PC-3 (cell line): ENCODE measurements at regions not wholly inside any gene's neighbourhood (a gene's known extent, or its start where the extent isn't known, plus 50 kb on each side); places are given as distances from the start of the nearest gene placed in this dataset.

Experiments used
- ATAC-seq: fragments of 200-7000 bp; cut with Tn5 transposase; 2 replicates; pipeline ENCODE4 v1.9.1; 2020; ENCODE audit warnings: mild to moderate bottlenecking, moderate library complexity
- BruUV-seq: library from RNA; stranded (reverse); fragments of 400-500 nt; replicated peaks from 2 replicates; lab custom pipeline; 2021; lab: Mats Ljungman, UMichigan
- CTCF ChIA-PET: fragments of 300-600 bp; sonication (Branson Sonifier 250); formaldehyde crosslinking; loops from one replicate; lab custom pipeline; 2022; ENCODE audit warnings: antibody characterized with exemption; lab: Charles Lee
- POLR2A ChIA-PET: fragments of 300-600 bp; sonication (Branson Sonifier 250); formaldehyde crosslinking; loops from one replicate; lab custom pipeline; 2022; ENCODE audit warnings: antibody characterized with exemption; ENCODE audit not compliant: unreplicated experiment; lab: Charles Lee
- DNase-seq: peaks from one replicate; pipeline ENCODE4 v3.0.0-alpha.2; 2015
- H2AFZ ChIP-seq: fragments of 300-600 bp; sonication (generic); 2 replicates; pipeline ENCODE4 v1.6.0; 2016; ENCODE audit warnings: antibody characterized with exemption, low read length
- H3F3A ChIP-seq: fragments of 300-600 bp; sonication (generic); one replicate; pipeline ENCODE4 v1.6.0; 2017; ENCODE audit warnings: antibody characterized with exemption, low read length, control low read depth, mild to moderate bottlenecking; ENCODE audit not compliant: unreplicated experiment
- H3K27ac ChIP-seq: fragments of 300-600 bp; sonication (generic); 2 replicates; pipeline ENCODE4 v1.5.1; 2016; ENCODE audit warnings: mild to moderate bottlenecking, low read length
- H3K27me3 ChIP-seq: fragments of 300-600 bp; sonication (generic); 2 replicates; pipeline ENCODE4 v1.6.1; 2016; ENCODE audit warnings: low read length, mixed read lengths
- H3K36me3 ChIP-seq: fragments of 300-600 bp; sonication (generic); 2 replicates; pipeline ENCODE4 v1.6.1; 2016; ENCODE audit warnings: low read depth, mixed run types, low read length, mixed read lengths
- H3K4me1 ChIP-seq: fragments of 300-600 bp; sonication (generic); 2 replicates; pipeline ENCODE4 v1.5.1; 2016; ENCODE audit warnings: low read length; ENCODE audit not compliant: insufficient read depth
- H3K4me2 ChIP-seq: fragments of 300-600 bp; sonication (generic); 2 replicates; pipeline ENCODE4 v1.6.0; 2016; ENCODE audit warnings: low read length
- H3K4me3 ChIP-seq: fragments of 300-600 bp; sonication (generic); 2 replicates; pipeline ENCODE4 v1.5.1; 2016; ENCODE audit warnings: mild to moderate bottlenecking, low read length, mixed read lengths
- H3K79me2 ChIP-seq: fragments of 300-600 bp; sonication (generic); 2 replicates; pipeline ENCODE4 v1.6.1; 2017; ENCODE audit warnings: low read length, mixed read lengths
- H3K9ac ChIP-seq: fragments of 300-600 bp; sonication (generic); 2 replicates; pipeline ENCODE4 v1.6.0; 2016; ENCODE audit warnings: mild to moderate bottlenecking, low read length
- H3K9me2 ChIP-seq: fragments of 300-600 bp; sonication (generic); replicated peaks from 2 replicates; pipeline ENCODE4 v1.6.1; 2016; ENCODE audit warnings: mixed run types, low read length, mixed read lengths
- H3K9me3 ChIP-seq: fragments of 300-600 bp; sonication (generic); 2 replicates; pipeline ENCODE4 v1.6.1; 2016; ENCODE audit warnings: low read length, mixed read lengths
- H4K20me1 ChIP-seq: fragments of 300-600 bp; sonication (generic); 2 replicates; pipeline ENCODE4 v1.6.1; 2016; ENCODE audit warnings: low read length, mixed read lengths
- EZH2 ChIP-seq: fragments of 300-600 bp; sonication (generic); IDR thresholded peaks from one replicate; pipeline ENCODE4 v1.6.1; 2017; ENCODE audit warnings: antibody characterized with exemption, mild to moderate bottlenecking, low read length; ENCODE audit not compliant: unreplicated experiment
- EZH2phosphoT487 ChIP-seq: fragments of 300-600 bp; sonication (generic); IDR thresholded peaks from 2 replicates; pipeline ENCODE4 v1.6.1; 2018; ENCODE audit warnings: mild to moderate bottlenecking, antibody characterized with exemption, low read length, borderline replicate concordance
- intact Hi-C: fragments of 100-400 bp; cut with micrococcal nuclease; formaldehyde crosslinking; loops from 2 replicates; pipeline ENCODE4 v1.9.0; 2023
- TF ChIP-seq, protein P1 (sequence below): fragments of 300-600 bp; sonication (generic); conservative IDR thresholded peaks from 2 replicates; pipeline ENCODE4 v1.5.1; 2017; ENCODE audit warnings: antibody characterized with exemption, low read depth, mild to moderate bottlenecking, low read length

DNA sequence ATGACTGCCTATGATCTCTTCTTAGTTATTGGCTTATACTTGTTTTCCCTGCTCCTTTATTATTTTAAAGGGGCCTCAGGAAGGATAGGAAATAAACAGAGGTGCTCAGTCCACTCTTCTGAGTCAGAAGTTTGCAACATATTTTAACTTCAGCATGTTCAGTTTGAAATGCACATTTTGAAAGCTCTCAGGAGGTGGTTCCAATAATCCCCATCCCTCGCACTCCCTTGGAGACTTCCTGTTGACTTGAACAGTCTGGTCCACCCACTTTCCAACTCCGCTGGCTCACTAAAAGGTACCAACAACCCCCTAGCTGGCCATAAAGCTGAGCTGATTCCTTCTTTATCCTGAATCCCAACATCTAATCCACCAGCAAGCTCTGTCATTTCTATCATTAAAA is 78.3 kb upstream of the DUSP21 start:
- POLR2A ChIA-PET, result no interaction called here
- DNase-seq, result no peak

DNA sequence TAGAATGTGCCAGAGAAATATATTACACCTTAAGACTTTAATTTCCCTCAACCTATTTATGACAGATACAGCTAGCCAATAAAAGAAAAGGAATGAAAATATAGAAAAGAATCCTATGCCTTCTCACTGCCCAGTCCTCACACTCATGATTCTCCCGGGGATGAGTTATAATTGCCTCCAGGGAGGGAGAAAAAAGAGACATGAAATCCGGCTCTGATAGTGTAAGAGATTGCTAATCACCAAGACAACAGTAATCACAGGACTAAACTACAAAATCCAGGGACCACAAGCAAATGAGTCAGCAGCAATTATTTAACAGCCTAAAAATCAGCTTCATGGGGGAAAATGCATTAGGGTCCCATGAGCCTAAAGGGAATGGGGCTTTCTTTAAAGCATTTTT is 95.9 kb upstream of the DUSP21 start:
- Histone ChIP-seq H3K4me2 (no peak overlapping the region), H3K79me2 (no peaks in the 10 kb centered on the region), H3K27me3 (no peaks in the 10 kb centered on the region), H2AFZ (no peak overlapping the region), H3F3A (no peaks in the 10 kb centered on the region), H3K27ac (no peak overlapping the region), H3K9me3 (no peaks in the 10 kb centered on the region), H3K36me3 (no peaks in the 10 kb centered on the region), H3K4me1 (no peaks in the 10 kb centered on the region), H3K9me2 (no peaks in the 10 kb centered on the region), H3K4me3 (no peak overlapping the region), H3K9ac (no peak overlapping the region), H4K20me1 (no peaks in the 10 kb centered on the region)
- peak; percentile 21 for DNase-seq
- CTCF ChIA-PET, result no interaction called here
- peak; percentile 33; the same call in 1 of the 2 replicates for ATAC-seq
- POLR2A ChIA-PET, result no interaction called here
- no TSS peak for BruUV-seq
- TF ChIP-seq EZH2phosphoT487, result no peak
- TF ChIP-seq EZH2, result no peak
- TF ChIP-seq, protein P1, sequence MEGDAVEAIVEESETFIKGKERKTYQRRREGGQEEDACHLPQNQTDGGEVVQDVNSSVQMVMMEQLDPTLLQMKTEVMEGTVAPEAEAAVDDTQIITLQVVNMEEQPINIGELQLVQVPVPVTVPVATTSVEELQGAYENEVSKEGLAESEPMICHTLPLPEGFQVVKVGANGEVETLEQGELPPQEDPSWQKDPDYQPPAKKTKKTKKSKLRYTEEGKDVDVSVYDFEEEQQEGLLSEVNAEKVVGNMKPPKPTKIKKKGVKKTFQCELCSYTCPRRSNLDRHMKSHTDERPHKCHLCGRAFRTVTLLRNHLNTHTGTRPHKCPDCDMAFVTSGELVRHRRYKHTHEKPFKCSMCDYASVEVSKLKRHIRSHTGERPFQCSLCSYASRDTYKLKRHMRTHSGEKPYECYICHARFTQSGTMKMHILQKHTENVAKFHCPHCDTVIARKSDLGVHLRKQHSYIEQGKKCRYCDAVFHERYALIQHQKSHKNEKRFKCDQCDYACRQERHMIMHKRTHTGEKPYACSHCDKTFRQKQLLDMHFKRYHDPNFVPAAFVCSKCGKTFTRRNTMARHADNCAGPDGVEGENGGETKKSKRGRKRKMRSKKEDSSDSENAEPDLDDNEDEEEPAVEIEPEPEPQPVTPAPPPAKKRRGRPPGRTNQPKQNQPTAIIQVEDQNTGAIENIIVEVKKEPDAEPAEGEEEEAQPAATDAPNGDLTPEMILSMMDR, result no peak
- intact Hi-C loops, result no loop called here

More for the DNA sequence above, 78.3 kb upstream of the DUSP21 start:
- no peaks in the 10 kb centered on the region for H3F3A ChIP-seq
- no peaks in the 10 kb centered on the region for H3K9me2 ChIP-seq
- H3K4me3 ChIP-seq, result no peak overlapping the region
- H3K79me2 ChIP-seq, result no peaks in the 10 kb centered on the region
- no peak overlapping the region for H3K4me2 ChIP-seq
- no peak overlapping the region for H3K27ac ChIP-seq
- H3K4me1 ChIP-seq, result no peaks in the 10 kb centered on the region
- no peak for ATAC-seq
- CTCF ChIA-PET, result no interaction called here
- TF ChIP-seq EZH2 (no peak), EZH2phosphoT487 (no peak)
- TF ChIP-seq, protein P1, result no peak
- no peaks in the 10 kb centered on the region for H3K9me3 ChIP-seq
- H4K20me1 ChIP-seq, result no peaks in the 10 kb centered on the region
- H3K27me3 ChIP-seq, result no peaks in the 10 kb centered on the region
- H3K9ac ChIP-seq, result no peak overlapping the region
- BruUV-seq, result no TSS peak
- intact Hi-C loops, result no loop called here
- H3K36me3 ChIP-seq, result no peaks in the 10 kb centered on the region
- H2AFZ ChIP-seq, result no peak overlapping the region

DNA sequence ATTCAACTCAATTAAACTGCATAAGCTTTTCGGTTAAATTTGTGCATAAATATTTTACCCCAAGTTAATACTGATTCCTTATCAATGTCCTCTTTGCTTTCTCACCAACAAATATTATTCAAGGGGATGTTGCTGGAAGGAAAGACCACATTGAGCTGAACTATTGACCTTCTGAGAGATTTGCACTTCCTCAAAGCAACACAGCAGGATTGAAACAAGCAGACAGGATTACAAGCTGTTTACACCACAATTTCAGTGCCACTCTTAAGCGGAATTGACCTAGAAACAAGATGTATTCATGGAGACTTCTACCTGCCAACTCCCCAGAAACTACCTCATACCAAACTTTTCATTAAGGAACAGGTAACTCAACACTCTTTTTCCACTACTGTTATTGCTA is 96.5 kb upstream of the DUSP21 start:
- H3K9me3 ChIP-seq, result no peaks in the 10 kb centered on the region
- no peaks in the 10 kb centered on the region for H3K79me2 ChIP-seq
- H3K36me3 ChIP-seq, result no peaks in the 10 kb centered on the region
- ATAC-seq (no peak), DNase-seq (no peak)
- H3K27me3 ChIP-seq, result no peaks in the 10 kb centered on the region
- no TSS peak for BruUV-seq
- H3K9me2 ChIP-seq, result no peaks in the 10 kb centered on the region
- H3F3A ChIP-seq, result no peaks in the 10 kb centered on the region
- H3K9ac ChIP-seq, result no peak overlapping the region
- H4K20me1 ChIP-seq, result no peaks in the 10 kb centered on the region
- intact Hi-C loops, result no loop called here
- ChIA-PET CTCF (no interaction called here), POLR2A (no interaction called here)
- no peak overlapping the region for H3K4me2 ChIP-seq
- H3K27ac ChIP-seq, result no peak overlapping the region
- H2AFZ ChIP-seq, result no peak overlapping the region
- H3K4me3 ChIP-seq, result no peak overlapping the region
- TF ChIP-seq EZH2phosphoT487 (no peak), EZH2 (no peak)
- TF ChIP-seq, protein P1, result no peak
- H3K4me1 ChIP-seq, result no peaks in the 10 kb centered on the region
